Right ventricle myocardium inferior (tissue), 1 donor: ENCODE measurements at regions not wholly inside any gene's neighbourhood (a gene's known extent, or its start where the extent isn't known, plus 50 kb on each side); places are given as distances from the start of the nearest gene placed in this dataset.

Source experiments
- ATAC-seq: fragments of 200-7000 bp; cut with Tn5 transposase; one replicate; pipeline ENCODE4 v1.9.1; 2020; ENCODE audit warnings: mild to moderate bottlenecking, moderate library complexity
- DNase-seq: peaks from one replicate; pipeline ENCODE4 v3.0.0; 2021; ENCODE audit errors: missing footprints
- intact Hi-C: fragments of 100-400 bp; cut with DNase I; formaldehyde crosslinking; loops from one replicate; pipeline ENCODE4 v1.11.0; 2022
- donor health status: DM: no; HTN: yes; CAD: no; lungs with severe emphysema.

GRCh38 chr10:111474786-111475185, 398.0 kb downstream of the ADRA2A start:
- DNase-seq (no peak), ATAC-seq (no peak)
- intact Hi-C loops, result no loop called here

- ATAC-seq, result no peak
- intact Hi-C loops, result no loop called here
- DNase-seq, result no peak
Observed at GRCh38 chr10:111475720-111476119, 398.9 kb downstream of the ADRA2A start.

- intact Hi-C loops, result no loop called here
- DNase-seq (no peak), ATAC-seq (no peak)
Observed at GRCh38 chr10:111478651-111479050, 401.8 kb downstream of the ADRA2A start.

- ATAC-seq (no peak), DNase-seq (no peak)
- intact Hi-C loops, result no loop called here
Observed at GRCh38 chr10:111479966-111480365, 403.1 kb downstream of the ADRA2A start.

GRCh38 chr10:111481261-111481826, 404.5 kb downstream of the ADRA2A start:
- intact Hi-C loops, result no loop called here
- no peak for DNase-seq
- ATAC-seq, result no peak

- DNase-seq, result no peak
- intact Hi-C loops, result no loop called here
- no peak for ATAC-seq
Observed at GRCh38 chr10:111481866-111482265, 405.0 kb downstream of the ADRA2A start.

- intact Hi-C loops, result no loop called here
- no peak for ATAC-seq
- DNase-seq, result no peak
Observed at GRCh38 chr10:111482621-111483216, 405.9 kb downstream of the ADRA2A start.

- intact Hi-C loops, result no loop called here
- DNase-seq (no peak), ATAC-seq (no peak)
Observed at GRCh38 chr10:111485767-111486166, 408.9 kb downstream of the ADRA2A start.

- DNase-seq, result no peak
- ATAC-seq, result no peak
- intact Hi-C loops, result no loop called here
Observed at GRCh38 chr10:111486346-111486745, 409.5 kb downstream of the ADRA2A start.

- DNase-seq, result no peak
- intact Hi-C loops, result no loop called here
- no peak for ATAC-seq
Observed at GRCh38 chr10:111488668-111489067, 411.8 kb downstream of the ADRA2A start.

GRCh38 chr10:111491154-111491553, 414.3 kb downstream of the ADRA2A start:
- intact Hi-C loops, result no loop called here
- no peak for DNase-seq
- ATAC-seq, result no peak

GRCh38 chr10:111493024-111493625, 416.3 kb downstream of the ADRA2A start:
- DNase-seq, result no peak
- intact Hi-C loops, result no loop called here

GRCh38 chr10:111498560-111498959, 421.7 kb downstream of the ADRA2A start:
- intact Hi-C loops, result no loop called here
- DNase-seq (no peak), ATAC-seq (no peak)

More at GRCh38 chr10:111493024-111493625, 416.3 kb downstream of the ADRA2A start:
- ATAC-seq, result no peak

GRCh38 chr10:111504376-111504775, 427.5 kb downstream of the ADRA2A start:
- ATAC-seq (no peak), DNase-seq (no peak)
- intact Hi-C loops, result no loop called here

- no peak for ATAC-seq
Observed at GRCh38 chr10:111506266-111507034, 429.6 kb downstream of the ADRA2A start.

GRCh38 chr10:111511751-111512150, 434.9 kb downstream of the ADRA2A start:
- ATAC-seq (no peak), DNase-seq (no peak)
- intact Hi-C loops, result no loop called here

More at GRCh38 chr10:111506266-111507034, 429.6 kb downstream of the ADRA2A start:
- intact Hi-C loops, result no loop called here
- DNase-seq, result no peak

GRCh38 chr10:111515264-111515663, 438.4 kb downstream of the ADRA2A start:
- intact Hi-C loops, result no loop called here
- no peak for ATAC-seq
- DNase-seq, result no peak

- intact Hi-C loops, result no loop called here
- ATAC-seq, result no peak
- no peak for DNase-seq
Observed at GRCh38 chr10:111515706-111516105, 438.9 kb downstream of the ADRA2A start.

GRCh38 chr10:111516144-111516543, 439.3 kb downstream of the ADRA2A start:
- ATAC-seq (no peak), DNase-seq (no peak)
- intact Hi-C loops, result no loop called here

GRCh38 chr10:111522141-111522540, 445.3 kb downstream of the ADRA2A start:
- DNase-seq (no peak), ATAC-seq (no peak)
- intact Hi-C loops, result no loop called here
